WERI-Rb-1 (cell line): ENCODE measurements at regions not wholly inside any gene's neighbourhood (a gene's known extent, or its start where the extent isn't known, plus 50 kb on each side); places are given as distances from the start of the nearest gene placed in this dataset.

Source experiments
- DNase-seq: peaks from one replicate; pipeline ENCODE4 v3.0.0-alpha.2; 2020
- H3K27ac ChIP-seq: fragments of 250-450 bp; sonication (Bioruptor Pico); 2 replicates; pipeline ENCODE4 v1.5.1; 2020; ENCODE audit warnings: mild to moderate bottlenecking, moderate library complexity
- H3K27me3 ChIP-seq: fragments of 250-450 bp; sonication (Bioruptor Pico); 2 replicates; pipeline ENCODE4 v1.5.1; 2021; ENCODE audit warnings: mild to moderate bottlenecking, low read depth, moderate library complexity; ENCODE audit not compliant: insufficient read depth, severe bottlenecking
- H3K36me3 ChIP-seq: fragments of 250-450 bp; sonication (Bioruptor Pico); 2 replicates; pipeline ENCODE4 v1.5.1; 2020; ENCODE audit warnings: mild to moderate bottlenecking, moderate library complexity
- H3K4me3 ChIP-seq: 2 replicates; pipeline ENCODE4 v1.5.1; 2011; ENCODE audit warnings: low read depth, mild to moderate bottlenecking, control low read depth, low read length
- H3K9me3 ChIP-seq: fragments of 250-450 bp; sonication (Bioruptor Pico); 2 replicates; pipeline ENCODE4 v1.5.1; 2021; ENCODE audit warnings: mild to moderate bottlenecking, moderate library complexity; ENCODE audit not compliant: severe bottlenecking
- TF ChIP-seq, protein P1 (sequence below): IDR thresholded peaks from 2 replicates; pipeline ENCODE4 v1.5.1; 2011; ENCODE audit warnings: low read depth, mild to moderate bottlenecking, control low read depth, inconsistent platforms, low read length

DNA sequence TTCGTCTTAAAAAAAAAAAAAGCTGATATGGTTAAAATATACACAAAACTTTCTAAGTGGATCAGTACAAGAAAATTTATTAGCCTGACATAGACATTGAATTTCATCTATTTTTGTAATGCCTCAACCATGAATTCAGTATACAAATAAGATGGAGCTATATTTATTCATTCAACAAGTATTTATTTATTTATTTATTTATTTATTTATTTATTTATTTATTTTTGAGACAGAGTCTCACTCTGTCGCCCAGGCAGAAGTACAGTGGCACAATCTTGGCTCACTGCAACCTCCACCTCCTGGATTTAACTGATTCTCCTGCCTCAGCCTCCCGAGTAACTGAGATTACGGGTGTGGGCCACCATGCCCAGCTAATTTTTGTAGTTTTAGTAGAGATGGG lies 78.5 kb upstream of the GSX1 start:
- TF ChIP-seq, protein P1, sequence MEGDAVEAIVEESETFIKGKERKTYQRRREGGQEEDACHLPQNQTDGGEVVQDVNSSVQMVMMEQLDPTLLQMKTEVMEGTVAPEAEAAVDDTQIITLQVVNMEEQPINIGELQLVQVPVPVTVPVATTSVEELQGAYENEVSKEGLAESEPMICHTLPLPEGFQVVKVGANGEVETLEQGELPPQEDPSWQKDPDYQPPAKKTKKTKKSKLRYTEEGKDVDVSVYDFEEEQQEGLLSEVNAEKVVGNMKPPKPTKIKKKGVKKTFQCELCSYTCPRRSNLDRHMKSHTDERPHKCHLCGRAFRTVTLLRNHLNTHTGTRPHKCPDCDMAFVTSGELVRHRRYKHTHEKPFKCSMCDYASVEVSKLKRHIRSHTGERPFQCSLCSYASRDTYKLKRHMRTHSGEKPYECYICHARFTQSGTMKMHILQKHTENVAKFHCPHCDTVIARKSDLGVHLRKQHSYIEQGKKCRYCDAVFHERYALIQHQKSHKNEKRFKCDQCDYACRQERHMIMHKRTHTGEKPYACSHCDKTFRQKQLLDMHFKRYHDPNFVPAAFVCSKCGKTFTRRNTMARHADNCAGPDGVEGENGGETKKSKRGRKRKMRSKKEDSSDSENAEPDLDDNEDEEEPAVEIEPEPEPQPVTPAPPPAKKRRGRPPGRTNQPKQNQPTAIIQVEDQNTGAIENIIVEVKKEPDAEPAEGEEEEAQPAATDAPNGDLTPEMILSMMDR, result no peak
- Histone ChIP-seq H3K27ac (no peak overlapping the region), H3K9me3 (peaks cover 12% of the 10 kb centered on the region), H3K36me3 (no peaks in the 10 kb centered on the region), H3K27me3 (peaks cover 100% of the 10 kb centered on the region), H3K4me3 (no peak overlapping the region)
- no peak for DNase-seq

DNA sequence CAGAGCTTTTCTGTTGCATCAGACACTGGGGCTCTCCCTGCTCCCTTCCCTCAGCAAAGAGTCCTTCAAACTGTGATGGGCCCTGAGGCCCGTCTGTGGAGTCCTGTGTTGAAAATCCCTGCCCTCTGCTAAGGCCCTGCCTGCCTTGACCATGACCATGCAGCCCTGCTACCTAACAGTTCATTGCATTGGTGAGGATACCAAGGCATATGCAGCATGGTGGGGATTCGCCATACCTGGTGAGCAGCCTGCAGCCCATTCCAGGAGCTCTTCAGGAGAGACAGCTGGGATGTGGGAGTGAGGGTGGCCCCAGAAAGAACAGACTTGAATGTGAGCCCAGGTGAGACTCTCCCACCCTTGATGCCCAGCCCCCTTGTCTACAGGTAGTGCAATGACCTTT lies 70.6 kb upstream of the GSX1 start:
- DNase-seq, result no peak
- peaks cover 6% of the 10 kb centered on the region for H3K9me3 ChIP-seq
- H3K27ac ChIP-seq, result no peak overlapping the region
- no peaks in the 10 kb centered on the region for H3K36me3 ChIP-seq
- peaks cover 100% of the 10 kb centered on the region for H3K27me3 ChIP-seq
- TF ChIP-seq, protein P1, result no peak
- no peak overlapping the region for H3K4me3 ChIP-seq

DNA sequence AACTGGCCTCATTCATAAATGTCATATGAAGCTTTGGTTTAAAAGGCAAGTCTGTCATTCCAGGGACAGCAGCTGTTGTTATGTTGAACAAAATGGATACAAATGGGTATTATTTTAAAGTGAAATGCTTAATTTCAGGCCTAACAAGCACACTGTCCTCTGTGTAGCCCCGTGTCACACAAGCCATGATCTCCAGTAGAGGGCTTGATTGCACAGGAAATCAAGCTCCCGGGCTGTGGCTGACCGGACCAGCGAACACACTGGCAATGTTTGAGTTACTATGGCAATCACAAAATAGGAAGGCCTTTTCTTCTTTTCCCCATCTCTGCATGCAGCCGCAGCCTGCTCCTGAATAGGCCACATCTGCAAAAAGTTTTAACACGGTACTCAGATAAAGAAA lies 64.0 kb upstream of the GSX1 start:
- H3K27me3 ChIP-seq, result peaks cover 100% of the 10 kb centered on the region
- TF ChIP-seq, protein P1, result no peak
- H3K4me3 ChIP-seq, result no peak overlapping the region
- peaks cover 9% of the 10 kb centered on the region for H3K9me3 ChIP-seq
- no peaks in the 10 kb centered on the region for H3K36me3 ChIP-seq
- no peak overlapping the region for H3K27ac ChIP-seq
- no peak for DNase-seq

DNA sequence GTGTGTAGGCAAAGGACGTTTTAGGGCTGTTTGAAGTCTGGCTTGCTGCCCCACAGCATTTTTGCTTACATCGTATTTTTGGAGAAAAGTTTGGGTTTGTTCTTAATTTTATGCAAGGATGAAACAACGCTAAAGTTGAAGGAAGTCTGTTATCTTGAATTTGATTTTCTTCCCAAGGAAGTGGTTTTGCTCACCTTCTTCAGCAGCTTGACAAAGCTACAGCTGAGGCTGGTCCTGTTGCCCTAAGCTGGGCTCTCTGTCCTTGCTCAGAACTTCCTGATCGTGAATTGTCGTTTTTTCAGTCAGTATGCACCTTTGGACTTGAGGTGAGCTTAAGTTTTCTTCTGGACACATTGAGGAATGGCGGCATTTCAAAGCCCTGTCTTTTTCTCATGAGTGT lies 62.1 kb upstream of the GSX1 start:
- Histone ChIP-seq H3K36me3 (no peaks in the 10 kb centered on the region), H3K27me3 (peaks cover 96% of the 10 kb centered on the region), H3K4me3 (no peak overlapping the region), H3K9me3 (peaks cover 8% of the 10 kb centered on the region), H3K27ac (no peak overlapping the region)
- TF ChIP-seq, protein P1, result no peak
- DNase-seq, result no peak
